ENCODE measurements at regions not wholly inside any gene's neighbourhood (a gene's known extent, or its start where the extent isn't known, plus 50 kb on each side); places are given as distances from the start of the nearest gene placed in this dataset.

- TF ChIP-seq TEAD4 (IDR thresholded peaks at IDR 0.05) (no peak), FOXM1 (IDR thresholded peaks at IDR 0.05; ENCODE audit: borderline replicate concordance, low read depth) (no peak), RAD21 (IDR thresholded peaks at IDR 0.05; ENCODE audit: low read depth) (no peak), MAX (IDR thresholded peaks at IDR 0.05) (no peak), CREB1 (IDR thresholded peaks at IDR 0.05; ENCODE audit: low read depth) (no peak), EGR1 (IDR thresholded peaks at IDR 0.05) (no peak), USF1 (IDR thresholded peaks at IDR 0.05) (no peak), EP300 (IDR thresholded peaks at IDR 0.05; ENCODE audit: borderline replicate concordance) (no peak), TCF12 (IDR thresholded peaks at IDR 0.05; ENCODE audit: low read depth) (no peak), CEBPB (IDR thresholded peaks at IDR 0.05) (no peak)
These were observed 679.5 kb downstream of the KHDRBS2 start for GRCh38 chr6:61606500-61606899.
